ENCODE measurements at regions not wholly inside any gene's neighbourhood (a gene's known extent, or its start where the extent isn't known, plus 50 kb on each side); places are given as distances from the start of the nearest gene placed in this dataset.
A peak's percentile ranks its signal among the peaks of the same experiment; 100 is the strongest.

DNA sequence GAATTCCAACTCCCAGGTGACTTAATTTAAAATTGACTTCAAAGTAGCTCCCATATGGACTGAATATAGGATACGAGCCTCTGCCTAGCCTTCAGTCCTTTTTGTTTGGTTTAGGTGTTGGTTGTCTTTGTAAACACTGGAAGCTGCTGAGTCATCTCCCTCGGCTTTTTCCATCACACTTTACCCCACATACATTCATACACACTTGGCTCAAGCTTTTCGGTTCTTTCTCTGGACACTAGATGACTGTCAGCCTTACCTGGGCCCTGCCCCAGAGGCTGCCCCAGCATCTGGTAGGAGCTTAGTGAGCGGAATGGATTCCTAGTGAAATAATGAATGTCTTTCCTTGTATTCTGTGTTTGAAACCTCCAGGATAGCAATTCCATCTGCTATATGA is 201.5 kb upstream of the IL12A start:
- ATAC-seq (ENCODE audit: poor library complexity) (peak; percentile 37), DNase-seq (no peak)
- intact Hi-C loops (cut with DNase I), result no loop called here

DNA sequence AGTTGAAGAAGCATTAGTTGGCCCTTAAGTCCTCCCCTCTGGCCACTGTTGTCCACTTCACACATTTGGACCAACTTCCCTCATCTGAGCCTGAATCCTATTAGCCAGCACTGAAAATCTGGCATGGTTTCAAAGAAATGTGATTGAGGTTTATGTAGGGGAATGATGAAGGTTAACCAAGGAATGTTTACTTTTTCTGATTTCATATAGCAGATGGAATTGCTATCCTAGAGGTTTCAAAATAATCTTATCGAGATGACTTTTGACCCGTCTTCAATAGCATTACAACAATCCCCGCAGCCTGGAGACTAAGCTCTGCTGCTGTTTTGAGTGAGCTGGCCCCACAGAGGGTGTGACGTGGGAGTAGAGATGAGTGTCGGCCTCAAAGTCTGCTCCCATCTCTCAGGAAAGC is 200.8 kb upstream of the IL12A start:
- ATAC-seq (ENCODE audit: poor library complexity) (no peak), DNase-seq (no peak)
- intact Hi-C loops (cut with DNase I), result no loop called here

DNA sequence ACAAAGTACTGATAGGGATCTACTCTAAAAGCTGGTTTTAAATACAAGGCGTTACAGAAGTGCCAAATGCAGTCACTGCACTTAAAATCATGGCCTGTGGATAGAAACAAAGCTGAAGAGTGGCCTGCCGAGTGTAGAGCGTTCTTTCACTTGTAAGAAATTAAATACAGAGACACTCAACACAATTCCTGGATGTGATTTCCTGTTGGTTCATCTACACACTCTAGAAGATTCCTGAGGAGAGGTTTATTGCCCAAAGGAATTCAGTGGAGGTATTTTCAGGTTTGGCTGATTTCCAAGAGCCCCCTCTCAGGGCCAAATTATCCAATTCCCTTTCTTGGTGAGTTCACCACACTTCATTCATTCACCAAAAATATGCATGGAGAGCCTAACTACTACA is 200.3 kb upstream of the IL12A start:
- ATAC-seq (ENCODE audit: poor library complexity), result peak; percentile 28

DNA sequence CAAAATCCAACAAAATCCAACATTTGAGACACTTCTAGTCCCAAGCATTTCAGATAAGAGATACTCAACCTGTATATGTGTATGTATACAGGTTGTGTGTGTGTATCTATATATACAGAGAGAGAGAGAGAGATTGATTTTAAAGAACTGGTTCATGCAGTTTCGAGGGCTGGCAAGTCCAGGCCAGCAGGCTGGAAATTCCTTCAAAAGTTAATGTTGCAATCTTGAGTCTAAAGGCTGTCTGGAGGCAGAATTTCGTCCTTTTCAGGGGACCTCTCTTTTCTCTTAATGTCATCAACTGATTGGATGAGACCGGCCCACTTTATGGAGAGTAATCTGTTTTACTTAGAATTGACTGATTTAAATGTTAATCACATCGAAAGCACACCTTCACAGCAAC is 199.6 kb upstream of the IL12A start:
- intact Hi-C loops (cut with DNase I), result no loop called here
- ATAC-seq (ENCODE audit: poor library complexity) (no peak), DNase-seq (no peak)

More for the DNA sequence above, 200.3 kb upstream of the IL12A start:
- intact Hi-C loops (cut with DNase I), result no loop called here
- DNase-seq, result no peak

DNA sequence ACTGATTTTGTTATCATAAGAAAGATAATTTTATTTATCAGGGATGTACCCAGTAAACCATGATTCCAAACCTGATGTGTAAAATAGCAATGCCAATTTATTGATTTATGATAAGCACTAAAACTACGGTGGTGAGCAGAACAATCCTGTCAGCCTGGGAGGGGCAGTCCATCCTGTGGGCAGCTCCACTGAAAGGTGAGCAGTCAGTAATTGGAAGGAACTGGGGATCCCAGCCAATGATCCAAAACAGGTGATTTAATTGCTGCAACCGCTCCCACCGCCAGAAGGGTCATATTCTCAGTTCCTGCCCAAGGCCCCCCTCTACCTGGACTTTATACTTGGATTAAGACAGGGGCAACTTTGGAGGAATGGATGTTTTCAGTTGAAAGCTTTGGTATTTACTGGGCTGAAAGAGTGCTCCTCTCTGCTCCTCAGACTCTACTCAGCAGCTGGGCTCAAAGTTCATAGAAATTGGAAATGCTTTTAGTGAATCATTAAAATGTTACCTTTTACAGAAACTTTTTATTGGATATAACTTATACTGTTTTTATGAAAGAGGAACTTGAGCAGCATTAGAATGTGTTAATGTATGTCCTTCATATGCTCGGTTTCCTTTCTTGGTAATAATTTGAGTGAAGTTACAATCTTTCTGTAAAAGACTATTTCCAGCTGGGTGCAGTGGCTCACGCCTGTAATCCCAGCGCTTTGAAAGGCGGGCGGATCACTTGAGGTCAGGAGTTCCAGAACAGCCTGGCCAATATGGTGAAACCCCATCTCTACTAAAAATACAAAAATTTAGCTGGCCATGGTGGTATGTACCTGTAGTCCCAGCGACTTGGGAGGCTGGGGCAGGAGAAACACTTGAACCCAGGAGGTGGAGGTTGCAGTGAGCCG is 198.6 kb upstream of the IL12A start:
- DNase-seq (no peak), ATAC-seq (ENCODE audit: poor library complexity) (no peak)
- intact Hi-C loops (cut with DNase I), result no loop called here

DNA sequence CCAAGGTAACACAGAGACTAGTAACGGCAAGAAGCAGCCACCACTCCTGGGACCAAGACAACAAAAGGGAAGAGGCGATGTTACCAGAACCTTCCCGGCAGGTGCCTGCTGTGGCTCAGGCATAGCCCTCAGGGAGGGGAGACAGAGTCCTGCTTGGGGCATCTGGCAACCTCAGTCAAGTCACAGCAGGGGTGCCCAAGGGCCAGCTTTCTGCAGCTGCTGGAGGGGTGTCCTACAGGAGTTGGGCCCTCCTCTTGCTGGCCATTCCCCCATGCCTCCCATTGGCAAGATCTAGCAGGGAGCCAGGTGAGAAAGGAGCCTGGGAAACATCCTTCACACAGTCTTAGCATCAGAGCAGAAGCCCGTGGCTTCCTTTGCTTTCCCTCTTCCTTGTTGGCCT is 197.3 kb upstream of the IL12A start:
- intact Hi-C loops (cut with DNase I), result no loop called here
- no peak for ATAC-seq (ENCODE audit: poor library complexity)
- DNase-seq, result no peak

DNA sequence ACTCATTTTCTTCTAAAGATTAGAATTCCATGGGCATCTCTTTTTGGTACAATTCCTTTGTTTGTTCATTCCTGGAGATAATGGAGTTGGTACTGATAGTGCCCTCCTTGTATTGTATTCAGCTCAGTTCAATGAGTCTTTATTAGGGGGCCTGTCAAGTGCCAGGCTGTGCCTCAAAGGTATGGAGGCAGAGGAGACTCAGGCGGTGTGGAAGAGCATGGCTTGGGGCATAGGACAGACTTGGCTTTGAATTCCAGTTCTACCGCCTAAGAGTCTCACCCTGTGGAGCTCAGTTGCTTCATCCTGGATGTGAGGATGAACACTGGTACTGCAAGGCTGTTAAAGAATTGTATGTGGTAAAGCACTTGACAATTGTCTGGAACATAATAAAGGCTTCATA is 196.6 kb upstream of the IL12A start:
- DNase-seq, result no peak
- intact Hi-C loops (cut with DNase I), result no loop called here
- no peak for ATAC-seq (ENCODE audit: poor library complexity)

DNA sequence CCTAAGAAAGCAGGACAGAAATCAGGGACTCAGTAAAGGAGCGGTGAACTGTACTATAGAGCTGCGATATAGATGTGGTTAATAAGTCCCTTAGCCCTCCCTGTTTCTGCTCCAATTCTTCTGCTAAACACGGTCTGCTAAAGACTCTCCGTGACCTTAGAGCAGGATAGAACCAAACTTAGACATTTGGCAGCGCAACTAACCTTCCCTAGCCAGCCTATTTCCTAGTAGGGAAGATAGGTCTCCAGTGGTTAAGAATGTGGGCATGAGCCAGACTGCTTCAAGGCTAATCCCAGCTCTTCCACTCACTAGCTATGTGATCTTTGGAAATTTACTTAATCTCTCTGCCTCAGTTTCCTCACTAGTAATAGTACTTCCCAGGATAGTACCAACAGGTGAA is 193.6 kb upstream of the IL12A start:
- ATAC-seq (ENCODE audit: poor library complexity) (peak; percentile 86), DNase-seq (no peak)
- intact Hi-C loops (cut with DNase I), result loop anchor here (5.0 kb wide), 1 partner anchor 33 kb away; no protein-coding TSS in a partner anchor

DNA sequence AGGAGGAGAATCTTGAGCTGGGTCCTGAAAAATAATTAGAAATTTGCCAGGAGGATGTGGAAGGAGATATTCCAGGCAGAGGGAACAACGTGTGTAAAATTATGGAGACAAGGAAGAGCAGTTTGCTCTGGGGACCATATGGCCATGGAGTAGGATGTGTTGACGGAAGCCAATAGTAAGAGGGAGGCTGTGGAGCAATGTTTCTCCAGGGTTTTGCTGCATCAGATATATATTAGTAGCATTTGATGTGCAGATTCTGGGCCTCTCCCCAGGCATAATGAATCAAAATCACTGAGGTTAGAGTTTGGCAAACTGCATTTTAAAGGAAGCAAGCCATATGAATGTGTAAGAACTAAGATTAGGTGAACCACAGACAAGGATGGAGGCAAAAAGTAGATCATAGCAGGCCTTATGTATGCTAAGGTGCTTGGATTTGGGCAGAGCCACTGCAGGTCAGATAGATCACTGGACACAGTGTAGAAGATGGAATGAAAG is 192.9 kb upstream of the IL12A start:
- intact Hi-C loops (cut with DNase I), result loop anchor here (5.0 kb wide), 1 partner anchor 33 kb away; no protein-coding TSS in a partner anchor
- DNase-seq (no peak), ATAC-seq (ENCODE audit: poor library complexity) (no peak)

DNA sequence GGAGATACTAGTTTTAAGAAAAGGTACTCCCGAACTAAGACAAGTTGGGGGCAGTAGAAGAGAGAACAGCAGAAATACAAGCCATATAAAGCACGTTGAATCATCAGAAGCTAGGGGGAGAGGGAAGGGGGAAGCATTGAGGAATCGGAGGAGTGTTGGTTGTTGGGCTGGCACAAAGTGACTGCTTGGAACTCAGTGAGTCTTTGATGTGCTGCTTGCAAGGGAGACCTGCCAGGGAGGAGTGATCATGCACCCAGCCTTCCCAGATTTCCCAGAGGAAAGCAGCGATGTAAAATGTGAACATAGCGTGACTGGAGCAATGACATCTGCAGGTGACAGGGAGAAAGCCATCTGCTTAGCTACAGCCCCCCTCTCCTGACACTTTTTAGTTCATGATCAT is 192.4 kb upstream of the IL12A start:
- intact Hi-C loops (cut with DNase I), result loop anchor here (5.0 kb wide), 1 partner anchor 34 kb away; no protein-coding TSS in a partner anchor
- ATAC-seq (ENCODE audit: poor library complexity), result no peak
- no peak for DNase-seq

DNA sequence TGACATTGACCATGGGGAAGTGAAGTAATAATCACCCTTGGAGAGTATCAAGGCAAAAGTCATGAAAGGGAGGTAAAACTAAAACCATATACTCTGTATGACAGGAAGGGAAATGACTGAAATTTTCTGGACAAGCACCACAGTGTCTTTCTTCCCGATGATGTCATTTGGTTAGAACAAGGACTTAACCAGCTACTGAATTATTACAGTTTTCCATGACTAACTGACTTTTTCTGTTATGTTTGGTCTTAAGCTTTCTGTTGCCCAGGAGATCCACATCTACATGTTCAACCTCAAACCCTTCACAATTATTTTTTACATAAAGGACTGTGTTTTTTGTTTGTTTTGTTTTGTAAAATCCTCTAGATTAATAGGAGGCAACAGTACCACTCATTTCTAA is 191.9 kb upstream of the IL12A start:
- ATAC-seq (ENCODE audit: poor library complexity), result no peak
- intact Hi-C loops (cut with DNase I), result loop anchor here (5.0 kb wide), 1 partner anchor 34 kb away; no protein-coding TSS in a partner anchor

DNA sequence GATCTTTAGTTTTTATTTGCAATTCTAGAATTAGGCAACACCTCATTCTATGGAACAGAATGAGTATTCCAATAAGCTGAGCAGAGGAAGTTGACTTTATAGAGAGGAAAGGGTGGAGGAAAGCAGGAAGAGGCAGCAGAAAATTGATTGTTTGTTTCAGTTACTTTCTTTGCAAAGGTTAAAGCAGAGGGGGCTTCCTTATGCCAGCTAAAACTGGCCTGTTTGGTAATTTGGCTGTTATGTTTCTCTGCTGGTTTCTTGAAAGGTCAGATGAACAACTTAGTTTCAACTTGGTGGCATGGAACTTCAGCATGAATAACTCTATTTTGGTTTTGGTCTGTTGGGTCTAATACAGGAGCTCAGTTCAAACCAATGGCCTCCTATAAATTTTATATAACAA is 190.9 kb upstream of the IL12A start:
- no peak for ATAC-seq (ENCODE audit: poor library complexity)
- no peak for DNase-seq
- intact Hi-C loops (cut with DNase I), result loop anchor here (5.0 kb wide), 1 partner anchor 35 kb away; no protein-coding TSS in a partner anchor

More for the DNA sequence above, 191.9 kb upstream of the IL12A start:
- no peak for DNase-seq

DNA sequence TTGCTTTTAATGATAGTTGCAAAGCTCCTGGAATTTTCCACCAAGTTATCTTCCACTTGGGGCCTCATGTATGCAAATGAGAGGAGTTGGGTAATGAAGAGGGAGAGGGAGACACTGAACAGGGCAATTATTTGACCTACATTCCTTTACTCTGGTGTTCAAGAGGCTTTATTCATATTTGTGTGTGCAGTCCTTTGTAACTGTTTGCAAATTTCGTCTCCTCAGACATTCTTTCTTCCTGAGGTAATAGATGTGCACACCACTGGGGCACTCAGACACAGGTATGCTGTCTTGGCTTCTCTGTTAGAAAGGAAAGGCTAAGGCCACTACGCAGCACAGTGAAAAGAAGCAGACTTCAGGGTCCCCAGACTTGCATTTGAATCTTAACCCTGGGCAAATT is 189.7 kb upstream of the IL12A start:
- intact Hi-C loops (cut with DNase I), result loop anchor here (5.0 kb wide), 1 partner anchor 37 kb away; no protein-coding TSS in a partner anchor
- ATAC-seq (ENCODE audit: poor library complexity), result peak; percentile 35
- no peak for DNase-seq

DNA sequence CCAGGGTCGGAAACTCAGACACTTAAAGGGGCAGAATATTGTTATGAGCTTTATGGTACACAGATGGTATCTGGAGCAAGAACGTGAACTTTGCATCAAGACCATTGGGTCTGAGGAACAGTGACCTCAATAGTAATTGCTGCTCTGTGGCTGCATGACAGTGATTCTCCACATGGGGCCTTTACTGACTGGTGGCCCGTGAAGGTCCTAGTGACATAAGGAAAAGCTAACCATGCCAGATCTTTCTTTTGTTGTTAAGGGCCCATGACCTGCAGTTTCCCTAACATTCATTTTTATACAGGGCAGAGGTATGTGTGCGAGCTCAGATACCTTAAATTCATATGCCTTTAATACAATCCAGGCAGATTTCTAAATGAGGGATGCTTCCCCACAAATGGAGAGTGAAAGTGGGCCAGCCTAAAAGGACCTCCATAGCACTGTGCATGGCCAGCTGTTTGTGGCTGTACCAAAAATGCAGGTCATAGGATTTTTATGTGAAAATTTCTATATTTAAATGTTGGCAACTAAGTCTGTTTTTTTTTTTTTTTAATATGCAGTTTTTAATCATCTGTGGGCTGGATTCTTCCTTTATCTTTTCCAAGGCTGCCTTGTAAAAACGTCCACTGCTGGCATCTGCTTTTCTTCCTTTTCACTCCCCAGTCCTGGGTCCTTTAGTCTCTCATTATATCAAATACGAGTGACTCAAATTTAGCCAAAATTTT is 188.0 kb upstream of the IL12A start:
- DNase-seq (no peak), ATAC-seq (ENCODE audit: poor library complexity) (no peak)
- intact Hi-C loops (cut with DNase I), result no loop called here

DNA sequence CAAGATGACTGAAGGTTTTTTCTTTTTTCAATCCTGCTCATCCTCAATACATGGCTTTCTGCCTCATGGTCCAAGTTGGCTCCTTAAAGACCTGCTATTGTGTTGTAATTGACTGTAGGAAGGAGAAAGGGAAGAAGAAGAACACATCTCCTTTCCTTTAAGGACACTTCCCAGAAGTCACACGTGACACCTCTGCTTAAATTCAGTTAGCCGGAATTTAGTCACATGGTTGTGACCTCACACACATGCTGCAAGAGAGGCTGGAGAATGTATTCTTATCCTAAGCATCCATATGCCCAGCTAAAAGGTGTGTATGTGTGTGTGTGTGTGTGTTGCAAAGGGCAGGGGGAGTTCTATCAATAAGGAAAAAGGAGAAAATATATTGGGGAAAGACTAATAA is 185.8 kb upstream of the IL12A start:
- DNase-seq (no peak), ATAC-seq (ENCODE audit: poor library complexity) (no peak)
- intact Hi-C loops (cut with DNase I), result no loop called here

DNA sequence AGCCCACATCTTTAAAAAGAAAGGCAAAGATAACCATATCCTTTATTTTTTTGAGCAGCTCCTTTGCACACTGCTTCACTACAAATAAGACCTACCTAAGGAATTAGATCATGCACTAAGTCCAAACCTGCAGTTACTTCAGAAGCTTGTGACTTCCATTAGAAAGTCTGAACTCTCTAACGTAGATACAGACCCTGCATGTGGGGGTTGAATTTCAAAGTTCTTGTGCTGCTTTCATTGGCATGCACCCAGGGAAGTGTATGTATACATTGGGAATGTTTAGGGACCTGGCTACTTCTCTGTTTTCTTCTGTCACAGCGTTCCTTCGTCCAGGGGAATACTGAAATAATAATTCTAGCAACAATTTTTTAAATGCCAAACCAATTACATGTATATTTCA is 185.2 kb upstream of the IL12A start:
- ATAC-seq (ENCODE audit: poor library complexity) (no peak), DNase-seq (no peak)
- intact Hi-C loops (cut with DNase I), result no loop called here

DNA sequence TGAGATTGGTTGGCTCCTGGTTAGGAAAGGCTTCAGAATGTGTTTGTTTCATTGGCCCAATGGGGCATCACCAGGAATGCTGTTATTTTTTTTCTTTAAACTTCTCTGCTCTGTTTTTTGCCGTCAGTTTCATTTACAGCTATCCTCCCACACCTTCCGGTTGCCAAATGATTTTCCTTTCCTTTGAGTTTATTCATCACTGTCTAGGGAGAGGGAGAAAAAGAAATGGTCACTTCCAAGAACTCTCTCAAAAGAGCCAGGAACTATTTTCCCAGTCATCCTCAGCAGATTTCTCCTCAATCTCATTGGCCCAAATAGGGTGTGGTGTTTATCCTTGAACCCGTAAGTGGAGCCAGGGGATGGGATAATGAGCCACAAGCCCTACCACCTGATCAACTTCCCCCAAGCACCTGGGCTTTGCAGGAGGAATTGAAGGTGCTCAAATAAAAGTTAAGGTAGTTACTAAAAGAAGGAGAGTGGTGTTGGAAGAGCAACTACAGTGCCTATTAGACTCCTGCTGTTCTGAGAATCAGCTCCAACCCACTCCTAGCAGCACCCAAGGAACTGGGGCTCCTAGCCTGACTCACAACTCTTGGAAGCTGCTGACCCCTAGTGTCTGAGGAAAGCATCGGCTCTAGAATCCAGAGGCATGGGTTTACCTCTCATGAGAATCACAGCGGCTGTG is 183.8 kb upstream of the IL12A start:
- intact Hi-C loops (cut with DNase I), result loop anchor here (5.0 kb wide), 2 partner anchors 188 to 538 kb away; no protein-coding TSS in a partner anchor
- peak; percentile 93 for ATAC-seq (ENCODE audit: poor library complexity)
- DNase-seq, result peak; percentile 53

DNA sequence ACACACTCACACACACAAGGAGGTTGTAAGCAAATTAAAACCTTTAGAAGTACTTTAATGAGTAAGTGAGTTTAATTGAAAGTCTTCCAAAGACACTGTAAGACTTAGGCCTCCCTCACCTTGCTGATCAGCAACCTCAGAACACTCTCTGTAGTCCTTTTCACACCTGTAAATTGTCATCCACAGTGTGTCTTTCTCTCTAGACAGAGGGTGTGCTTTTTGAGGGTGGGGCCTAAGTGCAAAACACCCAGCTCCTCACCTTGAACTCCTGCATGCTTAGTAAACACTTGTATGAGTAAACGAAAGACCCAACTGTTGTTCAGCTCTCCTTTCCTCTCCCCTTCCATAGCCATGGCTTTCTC is 183.2 kb upstream of the IL12A start:
- intact Hi-C loops (cut with DNase I), result loop anchor here (5.0 kb wide), 2 partner anchors 188 to 538 kb away; no protein-coding TSS in a partner anchor
- ATAC-seq (ENCODE audit: poor library complexity) (no peak), DNase-seq (no peak)

DNA sequence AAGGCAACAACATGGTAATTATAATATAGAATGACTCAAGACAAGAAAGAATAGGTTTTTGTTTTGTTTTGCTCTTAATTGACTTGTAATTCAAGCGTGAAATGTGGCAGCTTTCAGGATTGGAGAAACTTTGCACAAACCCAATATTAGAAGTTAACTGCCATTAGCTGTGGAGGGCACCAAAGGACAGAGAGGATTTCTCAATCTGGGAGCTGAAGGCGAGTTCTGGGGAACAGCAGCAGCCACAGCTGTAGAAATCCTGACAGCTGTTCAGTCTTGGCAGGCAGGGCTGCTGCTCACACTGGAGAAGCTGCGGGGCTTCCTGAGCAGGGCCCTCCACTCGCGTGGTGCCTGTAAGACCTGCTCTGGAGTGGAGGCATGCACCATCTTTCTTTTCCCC is 182.2 kb upstream of the IL12A start:
- ATAC-seq (ENCODE audit: poor library complexity) (peak; percentile 82), DNase-seq (peak; percentile 76)
- intact Hi-C loops (cut with DNase I), result loop anchor here (5.0 kb wide), 2 partner anchors 189 to 539 kb away; no protein-coding TSS in a partner anchor
